ENCODE measurements at regions not wholly inside any gene's neighbourhood (a gene's known extent, or its start where the extent isn't known, plus 50 kb on each side); places are given as distances from the start of the nearest gene placed in this dataset.

- no peak for TF ChIP-seq POLR2A (IDR thresholded peaks at IDR 0.05)
- no peak for TF ChIP-seq CTCF (IDR thresholded peaks at IDR 0.05 in 8 of 11, conservative IDR thresholded peaks at IDR 0.05 in 3 of 11)
- TF ChIP-seq POLR2AphosphoS5 (IDR thresholded peaks at IDR 0.05), result no peak
- intact Hi-C loops (cut with DNase I; ENCODE audit: low total_unique reads), result no loop called here
- H3K27ac ChIP-seq, result no peak overlapping the region
- H3K9me3 ChIP-seq, result peaks cover 0 to 19% (median 11%) of the 10 kb centered on the region in 8 donors
- H3K36me3 ChIP-seq, result no peaks in the 10 kb centered on the region
- no peak for DNase-seq
- no peaks in the 10 kb centered on the region for H3K4me1 ChIP-seq
- WGBS, 5 donors, result 75 to 83% (median 78%) methylated on average over 4 of the region's 4 CpGs
- no peaks in the 10 kb centered on the region for H3K27me3 ChIP-seq (replicated peaks in 1 of 7)
- no peak overlapping the region for H3K4me3 ChIP-seq
Measured at GRCh38 chr10:3996697-3997096, 211.7 kb upstream of the KLF6 start.

- no peak for TF ChIP-seq POLR2AphosphoS5 (IDR thresholded peaks at IDR 0.05)
- TF ChIP-seq POLR2A (IDR thresholded peaks at IDR 0.05), result no peak
- TF ChIP-seq CTCF (IDR thresholded peaks at IDR 0.05 in 8 of 11, conservative IDR thresholded peaks at IDR 0.05 in 3 of 11), result no peak
- H3K27ac ChIP-seq, result no peak overlapping the region
- intact Hi-C loops (cut with DNase I; ENCODE audit: low total_unique reads), result no loop called here
- WGBS, 5 donors, result 61 to 75% (median 72%) methylated on average over 8 of the region's 8 CpGs
- DNase-seq, result no peak
- no peaks in the 10 kb centered on the region for H3K4me1 ChIP-seq
- H3K9me3 ChIP-seq, result peaks cover 0 to 18% (median 11%) of the 10 kb centered on the region in 8 donors
- no peaks in the 10 kb centered on the region for H3K36me3 ChIP-seq
- no peak overlapping the region for H3K4me3 ChIP-seq
- no peaks in the 10 kb centered on the region for H3K27me3 ChIP-seq (replicated peaks in 1 of 7)
Measured at GRCh38 chr10:3995302-3996210, 210.5 kb upstream of the KLF6 start.

DNA sequence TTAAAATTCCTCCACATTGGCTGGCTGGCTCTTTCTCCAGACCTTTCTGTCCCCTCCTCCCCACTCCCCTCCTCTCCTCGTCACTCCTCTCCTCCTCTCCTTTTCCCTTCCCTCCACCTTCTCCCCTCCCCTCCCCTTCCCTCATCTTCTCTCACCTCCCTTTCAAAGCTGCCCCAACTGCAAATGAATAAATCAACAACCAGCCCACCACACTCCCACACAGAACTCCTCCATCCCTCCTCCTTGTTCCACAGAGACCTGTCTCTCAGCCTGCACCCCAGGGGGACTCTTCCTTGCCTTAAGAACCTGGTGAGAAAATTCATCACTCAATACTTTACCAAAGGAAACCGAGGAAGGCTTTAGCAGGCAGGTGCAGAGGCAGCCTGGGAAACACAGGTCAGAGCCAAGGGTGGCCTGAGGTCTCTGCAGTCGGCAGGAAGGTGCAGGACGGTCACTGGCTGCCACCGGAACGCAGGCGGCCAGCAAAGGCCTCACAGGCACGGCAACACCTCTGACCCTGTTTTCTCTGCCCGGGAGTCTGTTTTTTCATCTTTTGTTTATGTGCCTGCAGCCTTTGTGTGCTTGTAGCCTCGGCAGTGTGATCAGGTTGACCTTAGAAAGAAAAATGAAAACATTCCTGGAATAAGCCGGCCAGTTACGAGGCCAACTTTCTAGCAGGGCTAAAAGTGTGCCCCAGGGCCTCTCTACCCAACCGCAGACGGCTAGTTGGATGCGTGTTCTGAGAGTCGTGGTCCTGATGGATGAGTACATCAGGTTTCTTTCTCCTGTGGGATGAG, 207.6 kb upstream of the KLF6 start:
- 85 to 96% (median 88%) methylated on average over 15 to 16 of the region's 16 CpGs for WGBS, 5 donors
- H3K4me3 ChIP-seq, result no peak overlapping the region
- H3K9me3 ChIP-seq, result no peaks in the 10 kb centered on the region
- no peaks in the 10 kb centered on the region for H3K36me3 ChIP-seq
- intact Hi-C loops (cut with DNase I; ENCODE audit: low total_unique reads), result no loop called here
- no peak overlapping the region for H3K27ac ChIP-seq
- no peak for DNase-seq
- no peaks in the 10 kb centered on the region for H3K4me1 ChIP-seq
- no peaks in the 10 kb centered on the region for H3K27me3 ChIP-seq (replicated peaks in 1 of 7)
- no peak for TF ChIP-seq POLR2AphosphoS5 (IDR thresholded peaks at IDR 0.05)
- TF ChIP-seq CTCF (IDR thresholded peaks at IDR 0.05 in 8 of 11, conservative IDR thresholded peaks at IDR 0.05 in 3 of 11), result no peak
- no peak for TF ChIP-seq POLR2A (IDR thresholded peaks at IDR 0.05)

DNA sequence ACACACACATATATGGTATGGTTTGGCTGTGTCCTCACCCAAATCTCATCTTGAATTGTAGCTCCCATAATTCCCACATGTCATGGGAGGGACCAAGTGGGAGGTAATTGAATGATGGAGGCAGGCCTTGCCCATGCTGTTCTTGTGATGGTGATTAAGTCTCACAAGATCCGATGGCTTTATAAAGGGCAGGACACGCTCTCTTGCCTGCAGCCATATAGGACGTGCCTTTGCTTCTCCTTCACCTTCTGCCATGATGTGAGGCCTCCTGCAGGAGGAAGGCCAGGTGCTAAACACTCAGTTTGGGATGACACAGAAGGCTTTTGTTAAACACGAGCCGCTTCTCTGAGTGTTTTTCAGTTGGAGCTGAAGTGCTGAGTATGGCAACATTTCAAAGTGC, 205.3 kb upstream of the KLF6 start:
- Histone ChIP-seq H3K27ac (no peak overlapping the region), H3K36me3 (no peaks in the 10 kb centered on the region), H3K27me3 (replicated peaks in 1 of 7) (no peaks in the 10 kb centered on the region), H3K4me1 (peaks cover 0 to 2% (median 0%) of the 10 kb centered on the region in 6 donors), H3K9me3 (no peaks in the 10 kb centered on the region), H3K4me3 (no peak overlapping the region)
- WGBS, 5 donors, result 94 to 97% (median 95%) methylated on average over 5 of the region's 5 CpGs
- DNase-seq, result no peak
- TF ChIP-seq CTCF (IDR thresholded peaks at IDR 0.05 in 8 of 11, conservative IDR thresholded peaks at IDR 0.05 in 3 of 11) (no peak), POLR2A (IDR thresholded peaks at IDR 0.05) (no peak), POLR2AphosphoS5 (IDR thresholded peaks at IDR 0.05) (no peak)
- intact Hi-C loops (cut with DNase I; ENCODE audit: low total_unique reads), result no loop called here
